GM12872 (cell line): ENCODE measurements at regions not wholly inside any gene's neighbourhood (a gene's known extent, or its start where the extent isn't known, plus 50 kb on each side); places are given as distances from the start of the nearest gene placed in this dataset.

Source experiments
- TF ChIP-seq, protein P1 (sequence below): IDR thresholded peaks from 3 replicates; pipeline ENCODE4 v1.5.1; 2011; ENCODE audit warnings: low read depth, mild to moderate bottlenecking, low read length, moderate library complexity; ENCODE audit not compliant: insufficient read depth

DNA sequence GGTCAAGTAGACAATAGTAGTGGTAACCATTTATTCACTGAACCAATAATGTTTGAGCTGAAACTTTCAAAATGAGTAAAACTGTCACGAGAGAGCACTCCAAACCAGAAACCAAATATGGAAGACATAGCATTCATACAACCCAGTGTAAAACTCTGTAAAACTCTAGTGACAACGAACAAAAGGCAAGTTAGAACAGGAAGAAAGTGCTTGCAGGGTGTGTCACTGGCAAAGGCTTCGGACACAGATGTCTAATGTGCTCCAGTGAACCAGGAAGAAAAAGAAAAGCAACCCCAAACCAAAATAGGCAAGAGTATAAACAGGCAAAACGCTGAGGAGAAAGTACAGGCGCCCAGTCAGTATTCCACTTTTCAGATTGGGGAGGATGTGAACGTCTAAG lies 79.3 kb upstream of the FZD10 start:
- TF ChIP-seq, protein P1, sequence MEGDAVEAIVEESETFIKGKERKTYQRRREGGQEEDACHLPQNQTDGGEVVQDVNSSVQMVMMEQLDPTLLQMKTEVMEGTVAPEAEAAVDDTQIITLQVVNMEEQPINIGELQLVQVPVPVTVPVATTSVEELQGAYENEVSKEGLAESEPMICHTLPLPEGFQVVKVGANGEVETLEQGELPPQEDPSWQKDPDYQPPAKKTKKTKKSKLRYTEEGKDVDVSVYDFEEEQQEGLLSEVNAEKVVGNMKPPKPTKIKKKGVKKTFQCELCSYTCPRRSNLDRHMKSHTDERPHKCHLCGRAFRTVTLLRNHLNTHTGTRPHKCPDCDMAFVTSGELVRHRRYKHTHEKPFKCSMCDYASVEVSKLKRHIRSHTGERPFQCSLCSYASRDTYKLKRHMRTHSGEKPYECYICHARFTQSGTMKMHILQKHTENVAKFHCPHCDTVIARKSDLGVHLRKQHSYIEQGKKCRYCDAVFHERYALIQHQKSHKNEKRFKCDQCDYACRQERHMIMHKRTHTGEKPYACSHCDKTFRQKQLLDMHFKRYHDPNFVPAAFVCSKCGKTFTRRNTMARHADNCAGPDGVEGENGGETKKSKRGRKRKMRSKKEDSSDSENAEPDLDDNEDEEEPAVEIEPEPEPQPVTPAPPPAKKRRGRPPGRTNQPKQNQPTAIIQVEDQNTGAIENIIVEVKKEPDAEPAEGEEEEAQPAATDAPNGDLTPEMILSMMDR = no peak

GRCh38 chr12:130083734-130084133 lies 78.5 kb upstream of the FZD10 start:
- TF ChIP-seq, protein P1 = no peak

- TF ChIP-seq, protein P1 = no peak
These were observed 77.9 kb upstream of the FZD10 start for GRCh38 chr12:130084359-130084758.

GRCh38 chr12:130086248-130086647 lies 76.0 kb upstream of the FZD10 start:
- TF ChIP-seq, protein P1 = no peak

DNA sequence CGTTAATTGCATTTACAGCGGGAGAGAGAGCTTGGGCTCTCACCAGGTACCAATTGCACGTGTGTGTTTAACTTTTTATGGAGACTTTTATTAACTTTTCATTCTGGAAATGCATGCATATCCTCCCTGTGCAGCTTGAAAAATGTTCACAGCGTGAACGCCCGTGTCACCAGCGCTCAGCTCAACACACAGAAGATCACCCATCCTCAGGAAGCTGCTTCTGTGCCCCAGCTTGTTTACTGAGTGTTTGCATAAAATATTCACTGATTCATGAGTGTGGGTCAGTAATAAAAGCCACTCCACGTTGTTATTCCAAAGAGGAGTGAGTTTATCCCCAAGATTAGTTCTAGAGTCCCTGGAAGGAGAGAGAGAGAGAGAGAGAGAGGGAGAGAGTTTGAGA lies 75.5 kb upstream of the FZD10 start:
- TF ChIP-seq, protein P1 = no peak

DNA sequence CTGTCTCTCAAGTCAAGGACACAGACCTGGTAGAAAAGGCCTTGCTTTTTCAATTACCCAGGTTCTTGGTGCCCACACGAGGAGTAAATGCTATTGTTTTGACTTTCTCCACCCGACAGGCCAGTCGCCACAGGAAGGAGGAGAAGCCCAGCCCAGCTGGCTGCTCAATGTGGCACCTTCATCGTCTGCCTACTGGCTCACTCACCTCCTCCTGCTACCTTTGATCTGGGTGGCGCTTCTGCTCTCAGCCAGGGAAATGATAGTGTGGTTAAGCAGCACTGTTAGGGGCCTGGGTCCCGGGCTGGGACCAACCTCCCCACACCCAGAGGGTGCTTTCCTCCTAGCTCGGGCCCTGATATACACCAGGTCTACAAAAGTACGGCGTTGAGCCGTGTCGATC lies 75.0 kb upstream of the FZD10 start:
- TF ChIP-seq, protein P1 = no peak

DNA sequence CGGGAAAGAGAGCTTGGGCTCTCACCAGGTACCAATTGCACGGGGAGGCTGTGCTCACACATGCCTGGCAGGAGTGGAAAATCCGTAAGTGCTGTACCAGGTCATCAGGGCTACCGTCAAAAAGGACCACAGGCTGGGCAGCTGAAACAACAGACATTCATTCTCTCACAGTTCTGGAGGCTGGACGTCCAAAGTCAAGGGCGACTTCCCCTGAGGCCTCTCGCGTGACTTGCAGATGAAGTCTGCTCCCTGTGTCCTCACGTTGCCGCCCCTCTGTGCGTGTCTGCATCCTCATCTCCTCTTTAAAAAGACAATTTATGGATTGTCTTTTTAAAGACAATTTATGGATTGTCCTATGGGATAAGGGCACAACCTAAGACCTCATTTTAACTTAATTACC lies 73.8 kb upstream of the FZD10 start:
- TF ChIP-seq, protein P1 = no peak

- TF ChIP-seq, protein P1 = no peak
These were observed 71.7 kb upstream of the FZD10 start for GRCh38 chr12:130090542-130090941.
